NOMO-1 (cell line): ENCODE measurements at regions not wholly inside any gene's neighbourhood (a gene's known extent, or its start where the extent isn't known, plus 50 kb on each side); places are given as distances from the start of the nearest gene placed in this dataset.

ENCODE experiments used
- DNase-seq, 2 experiments: peaks; one replicate each; lab custom pipeline; 2025; ENCODE audit not compliant: unreplicated experiment in 2 of 2; lab: John Stamatoyannopoulos, UW

- DNase-seq = no peak
Observed at GRCh38 chr6:1042583-1043457, 269.1 kb upstream of the FOXQ1 start.

- no peak for DNase-seq
Observed at GRCh38 chr6:1040393-1040792, 271.5 kb upstream of the FOXQ1 start.

GRCh38 chr6:1039746-1040145 is 272.2 kb upstream of the FOXQ1 start:
- no peak for DNase-seq

- no peak for DNase-seq
Observed at GRCh38 chr6:1039191-1039590, 272.7 kb upstream of the FOXQ1 start.

GRCh38 chr6:1037430-1038202 is 274.3 kb upstream of the FOXQ1 start:
- DNase-seq = no peak

- no peak for DNase-seq
Observed at GRCh38 chr6:1035401-1035800, 276.5 kb upstream of the FOXQ1 start.

GRCh38 chr6:1031720-1032119 is 280.2 kb upstream of the FOXQ1 start:
- no peak for DNase-seq

GRCh38 chr6:1029141-1029540 is 282.8 kb upstream of the FOXQ1 start:
- DNase-seq = no peak

- DNase-seq = no peak
Observed at GRCh38 chr6:1028723-1029122, 283.2 kb upstream of the FOXQ1 start.

GRCh38 chr6:1027795-1028569 is 283.9 kb upstream of the FOXQ1 start:
- no peak for DNase-seq

GRCh38 chr6:1027109-1027794 is 284.6 kb upstream of the FOXQ1 start:
- DNase-seq = no peak

- DNase-seq = no peak
Observed at GRCh38 chr6:1025821-1026220, 286.1 kb upstream of the FOXQ1 start.

- peak; percentile 14 to 55 for DNase-seq
Observed at GRCh38 chr6:1024587-1024986, 287.3 kb upstream of the FOXQ1 start.

- DNase-seq = no peak
Observed at GRCh38 chr6:1024161-1024560, 287.7 kb upstream of the FOXQ1 start.

- DNase-seq = no peak
Observed at GRCh38 chr6:1023229-1023628, 288.7 kb upstream of the FOXQ1 start.

GRCh38 chr6:1022719-1023118 is 289.2 kb upstream of the FOXQ1 start:
- no peak for DNase-seq

- no peak for DNase-seq
Observed at GRCh38 chr6:1020837-1021236, 291.1 kb upstream of the FOXQ1 start.

- DNase-seq = no peak
Observed at GRCh38 chr6:1020133-1020532, 291.8 kb upstream of the FOXQ1 start.

GRCh38 chr6:1018041-1018440 is 293.9 kb upstream of the FOXQ1 start:
- DNase-seq = no peak
